ENCODE measurements at regions not wholly inside any gene's neighbourhood (a gene's known extent, or its start where the extent isn't known, plus 50 kb on each side); places are given as distances from the start of the nearest gene placed in this dataset.

- Histone ChIP-seq H3K4me1 (ENCODE audit: low read length) (no peaks in the 10 kb centered on the region), H4K20me1 (ENCODE audit: insufficient read depth, low read depth, low read length) (no peaks in the 10 kb centered on the region), H3K9me3 (ENCODE audit: low read length) (no peaks in the 10 kb centered on the region), H2AFZ (ENCODE audit: low read length) (no peak overlapping the region), H3K4me2 (ENCODE audit: low read depth, low read length, poor library complexity, severe bottlenecking) (no peak overlapping the region), H3K9ac (ENCODE audit: low read length) (no peak overlapping the region), H3K79me2 (ENCODE audit: low read length) (no peaks in the 10 kb centered on the region), H3K27me3 (ENCODE audit: low read length) (no peaks in the 10 kb centered on the region), H3K4me3 (ENCODE audit: low read length) (no peak overlapping the region), H3K36me3 (ENCODE audit: insufficient read depth, low read length) (no peaks in the 10 kb centered on the region), H3K27ac (ENCODE audit: low read length) (no peak overlapping the region), H3K9me2 (replicated peaks; ENCODE audit: insufficient read depth, low read length) (no peaks in the 10 kb centered on the region)
- no peak for DNase-seq
These were observed 536.5 kb upstream of the CDH11 start for GRCh38 chr16:65658349-65658748.

DNA sequence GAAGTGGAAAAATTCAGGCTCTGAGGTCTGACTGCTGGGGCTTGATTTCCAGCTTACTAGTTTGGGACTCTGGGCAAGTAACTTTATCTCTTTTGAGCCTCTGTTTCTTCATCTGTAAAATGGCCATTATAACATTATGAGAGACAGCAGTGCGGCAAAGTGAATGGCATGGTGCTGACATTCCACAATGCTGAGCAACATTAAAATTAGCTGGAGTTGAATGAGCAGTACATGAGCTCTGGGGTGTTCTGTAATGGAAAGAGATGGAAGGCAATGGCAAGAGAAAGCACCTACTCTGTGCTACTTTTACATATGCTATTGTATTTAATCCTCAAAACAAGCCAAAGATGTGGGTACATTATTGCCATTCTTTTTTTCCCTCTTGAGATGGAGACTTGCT is 535.7 kb upstream of the CDH11 start:
- H3K9ac ChIP-seq (ENCODE audit: low read length) = no peak overlapping the region
- no peaks in the 10 kb centered on the region for H3K9me3 ChIP-seq (ENCODE audit: low read length)
- H3K9me2 ChIP-seq (replicated peaks; ENCODE audit: insufficient read depth, low read length) = no peaks in the 10 kb centered on the region
- no peaks in the 10 kb centered on the region for H3K4me1 ChIP-seq (ENCODE audit: low read length)
- H3K4me3 ChIP-seq (ENCODE audit: low read length) = no peak overlapping the region
- no peak overlapping the region for H3K27ac ChIP-seq (ENCODE audit: low read length)
- no peaks in the 10 kb centered on the region for H3K27me3 ChIP-seq (ENCODE audit: low read length)
- no peak overlapping the region for H2AFZ ChIP-seq (ENCODE audit: low read length)
- H3K79me2 ChIP-seq (ENCODE audit: low read length) = no peaks in the 10 kb centered on the region
- H3K36me3 ChIP-seq (ENCODE audit: insufficient read depth, low read length) = no peaks in the 10 kb centered on the region
- DNase-seq = no peak
- H3K4me2 ChIP-seq (ENCODE audit: low read depth, low read length, poor library complexity, severe bottlenecking) = no peak overlapping the region
- no peaks in the 10 kb centered on the region for H4K20me1 ChIP-seq (ENCODE audit: insufficient read depth, low read depth, low read length)

GRCh38 chr16:65657071-65657494 is 535.2 kb upstream of the CDH11 start:
- H3K9me2 ChIP-seq (replicated peaks; ENCODE audit: insufficient read depth, low read length) = no peaks in the 10 kb centered on the region
- no peaks in the 10 kb centered on the region for H3K27me3 ChIP-seq (ENCODE audit: low read length)
- H3K4me2 ChIP-seq (ENCODE audit: low read depth, low read length, poor library complexity, severe bottlenecking) = no peak overlapping the region
- no peak overlapping the region for H2AFZ ChIP-seq (ENCODE audit: low read length)
- no peaks in the 10 kb centered on the region for H3K4me1 ChIP-seq (ENCODE audit: low read length)
- H4K20me1 ChIP-seq (ENCODE audit: insufficient read depth, low read depth, low read length) = no peaks in the 10 kb centered on the region
- no peak overlapping the region for H3K27ac ChIP-seq (ENCODE audit: low read length)
- H3K36me3 ChIP-seq (ENCODE audit: insufficient read depth, low read length) = no peaks in the 10 kb centered on the region
- no peak overlapping the region for H3K4me3 ChIP-seq (ENCODE audit: low read length)
- H3K79me2 ChIP-seq (ENCODE audit: low read length) = no peaks in the 10 kb centered on the region
- H3K9ac ChIP-seq (ENCODE audit: low read length) = no peak overlapping the region
- H3K9me3 ChIP-seq (ENCODE audit: low read length) = no peaks in the 10 kb centered on the region
- DNase-seq = no peak

DNA sequence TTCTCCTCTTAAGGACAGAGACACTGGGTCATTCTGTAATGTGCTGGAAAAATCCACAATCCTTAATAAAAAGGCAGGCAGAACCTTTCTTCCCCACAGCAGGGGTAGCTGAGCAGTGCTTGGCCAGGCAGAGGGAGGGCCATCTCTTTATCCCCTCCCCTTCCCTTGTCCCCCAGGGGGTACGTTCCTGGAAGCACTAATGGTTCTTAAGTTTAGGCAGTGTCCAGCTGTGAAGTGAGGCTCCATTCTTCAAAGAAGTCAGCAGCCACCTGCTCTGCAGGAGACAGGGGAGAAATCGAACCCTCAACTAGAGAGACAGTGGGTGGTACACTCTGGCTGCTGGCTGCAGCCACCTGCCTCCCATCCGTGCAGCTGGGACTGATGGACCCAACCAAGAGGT is 533.9 kb upstream of the CDH11 start:
- Histone ChIP-seq H3K4me3 (ENCODE audit: low read length) (no peak overlapping the region), H3K79me2 (ENCODE audit: low read length) (no peaks in the 10 kb centered on the region), H3K27me3 (ENCODE audit: low read length) (no peaks in the 10 kb centered on the region), H3K27ac (ENCODE audit: low read length) (no peak overlapping the region), H3K9me3 (ENCODE audit: low read length) (no peaks in the 10 kb centered on the region), H2AFZ (ENCODE audit: low read length) (no peak overlapping the region), H3K4me2 (ENCODE audit: low read depth, low read length, poor library complexity, severe bottlenecking) (no peak overlapping the region), H3K9ac (ENCODE audit: low read length) (no peak overlapping the region), H3K36me3 (ENCODE audit: insufficient read depth, low read length) (no peaks in the 10 kb centered on the region), H3K9me2 (replicated peaks; ENCODE audit: insufficient read depth, low read length) (no peaks in the 10 kb centered on the region), H3K4me1 (ENCODE audit: low read length) (no peaks in the 10 kb centered on the region), H4K20me1 (ENCODE audit: insufficient read depth, low read depth, low read length) (no peaks in the 10 kb centered on the region)
- no peak for DNase-seq

- Histone ChIP-seq H3K36me3 (ENCODE audit: insufficient read depth, low read length) (no peaks in the 10 kb centered on the region), H3K79me2 (ENCODE audit: low read length) (no peaks in the 10 kb centered on the region), H4K20me1 (ENCODE audit: insufficient read depth, low read depth, low read length) (no peaks in the 10 kb centered on the region), H3K4me3 (ENCODE audit: low read length) (no peak overlapping the region), H3K27ac (ENCODE audit: low read length) (no peak overlapping the region), H3K9ac (ENCODE audit: low read length) (no peak overlapping the region), H3K4me1 (ENCODE audit: low read length) (no peaks in the 10 kb centered on the region), H3K4me2 (ENCODE audit: low read depth, low read length, poor library complexity, severe bottlenecking) (no peak overlapping the region), H3K27me3 (ENCODE audit: low read length) (no peaks in the 10 kb centered on the region), H3K9me3 (ENCODE audit: low read length) (no peaks in the 10 kb centered on the region), H3K9me2 (replicated peaks; ENCODE audit: insufficient read depth, low read length) (no peaks in the 10 kb centered on the region), H2AFZ (ENCODE audit: low read length) (no peak overlapping the region)
- no peak for DNase-seq
These were observed 526.2 kb upstream of the CDH11 start for GRCh38 chr16:65648101-65648500.

DNA sequence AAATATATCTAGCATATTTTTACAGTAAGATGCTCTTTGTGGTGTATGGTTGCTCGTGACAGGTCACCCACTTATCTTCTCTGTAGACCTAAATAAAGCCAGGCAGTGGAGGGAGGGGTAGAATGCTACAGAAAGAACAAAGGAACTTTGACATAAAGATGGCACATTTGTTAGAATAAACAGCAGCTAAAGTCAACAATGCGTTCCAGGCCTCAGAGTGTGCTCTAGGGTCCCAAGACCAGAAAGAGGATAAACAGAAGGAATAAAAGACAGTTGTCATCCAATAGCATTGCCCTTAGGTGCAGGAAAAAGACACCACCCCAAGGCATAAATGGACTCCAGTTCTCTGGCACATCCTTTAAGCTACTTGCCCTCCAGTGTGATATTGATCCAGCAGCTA is 523.0 kb upstream of the CDH11 start:
- Histone ChIP-seq H3K27ac (ENCODE audit: low read length) (no peak overlapping the region), H3K36me3 (ENCODE audit: insufficient read depth, low read length) (no peaks in the 10 kb centered on the region), H3K27me3 (ENCODE audit: low read length) (no peaks in the 10 kb centered on the region), H3K79me2 (ENCODE audit: low read length) (no peaks in the 10 kb centered on the region), H3K9me2 (replicated peaks; ENCODE audit: insufficient read depth, low read length) (no peaks in the 10 kb centered on the region), H3K4me3 (ENCODE audit: low read length) (no peak overlapping the region), H2AFZ (ENCODE audit: low read length) (no peak overlapping the region), H3K9ac (ENCODE audit: low read length) (no peak overlapping the region), H3K4me2 (ENCODE audit: low read depth, low read length, poor library complexity, severe bottlenecking) (no peak overlapping the region), H3K9me3 (ENCODE audit: low read length) (no peaks in the 10 kb centered on the region), H3K4me1 (ENCODE audit: low read length) (no peaks in the 10 kb centered on the region), H4K20me1 (ENCODE audit: insufficient read depth, low read depth, low read length) (no peaks in the 10 kb centered on the region)
- no peak for DNase-seq

GRCh38 chr16:65641762-65642289 is 520.0 kb upstream of the CDH11 start:
- Histone ChIP-seq H3K9ac (ENCODE audit: low read length) (no peak overlapping the region), H3K36me3 (ENCODE audit: insufficient read depth, low read length) (no peaks in the 10 kb centered on the region), H3K27me3 (ENCODE audit: low read length) (no peaks in the 10 kb centered on the region), H3K4me1 (ENCODE audit: low read length) (no peaks in the 10 kb centered on the region), H3K9me3 (ENCODE audit: low read length) (no peaks in the 10 kb centered on the region), H4K20me1 (ENCODE audit: insufficient read depth, low read depth, low read length) (no peaks in the 10 kb centered on the region), H3K9me2 (replicated peaks; ENCODE audit: insufficient read depth, low read length) (no peaks in the 10 kb centered on the region; the same call in 1 of the 2 replicates), H2AFZ (ENCODE audit: low read length) (no peak overlapping the region), H3K79me2 (ENCODE audit: low read length) (no peaks in the 10 kb centered on the region), H3K4me3 (ENCODE audit: low read length) (no peak overlapping the region), H3K4me2 (ENCODE audit: low read depth, low read length, poor library complexity, severe bottlenecking) (no peak overlapping the region), H3K27ac (ENCODE audit: low read length) (no peak overlapping the region)
- no peak for DNase-seq

DNA sequence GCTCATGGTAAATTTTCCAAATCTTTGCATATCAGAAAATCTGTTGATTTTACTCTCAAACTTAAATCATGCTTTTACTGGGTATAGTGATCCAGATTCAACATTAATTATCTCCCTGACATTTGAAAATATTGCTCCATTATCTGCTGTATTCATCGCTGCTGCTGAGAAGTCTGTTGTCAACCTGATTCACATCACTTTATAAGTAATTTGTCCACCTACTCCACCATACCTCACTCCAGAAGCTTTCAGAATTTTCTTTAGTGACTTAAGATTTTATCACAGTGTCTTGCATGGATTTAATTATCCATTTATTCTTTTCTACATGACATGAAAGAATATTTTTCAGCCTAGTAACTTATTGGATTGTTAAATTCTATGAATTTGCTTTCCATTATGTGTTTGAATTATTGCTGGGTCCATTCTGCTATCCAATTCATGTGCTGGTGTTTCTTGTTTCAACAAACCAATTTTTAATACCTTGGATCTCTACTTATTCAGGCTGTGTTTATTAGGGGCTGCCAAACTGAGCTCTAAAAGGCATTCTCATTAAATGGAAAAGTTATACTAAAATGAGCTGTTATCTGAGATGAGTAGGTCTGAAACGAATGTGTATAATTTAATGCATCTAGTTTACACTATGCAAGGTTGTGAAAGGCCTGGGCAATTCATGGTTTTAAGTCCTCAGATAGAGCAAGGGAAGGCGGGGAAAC is 519.3 kb upstream of the CDH11 start:
- no peak overlapping the region for H3K27ac ChIP-seq (ENCODE audit: low read length)
- H2AFZ ChIP-seq (ENCODE audit: low read length) = no peak overlapping the region
- H3K4me3 ChIP-seq (ENCODE audit: low read length) = no peak overlapping the region
- no peaks in the 10 kb centered on the region for H4K20me1 ChIP-seq (ENCODE audit: insufficient read depth, low read depth, low read length)
- H3K9me3 ChIP-seq (ENCODE audit: low read length) = no peaks in the 10 kb centered on the region
- no peaks in the 10 kb centered on the region; the same call in 1 of the 2 replicates for H3K9me2 ChIP-seq (replicated peaks; ENCODE audit: insufficient read depth, low read length)
- no peak overlapping the region for H3K4me2 ChIP-seq (ENCODE audit: low read depth, low read length, poor library complexity, severe bottlenecking)
- H3K27me3 ChIP-seq (ENCODE audit: low read length) = no peaks in the 10 kb centered on the region
- no peaks in the 10 kb centered on the region for H3K79me2 ChIP-seq (ENCODE audit: low read length)
- H3K36me3 ChIP-seq (ENCODE audit: insufficient read depth, low read length) = no peaks in the 10 kb centered on the region
- no peak for DNase-seq
- H3K9ac ChIP-seq (ENCODE audit: low read length) = no peak overlapping the region
- no peaks in the 10 kb centered on the region for H3K4me1 ChIP-seq (ENCODE audit: low read length)

Measured in Karpas-422 (cell line).